Upper lobe of left lung (tissue), 6 donors: ENCODE measurements at regions not wholly inside any gene's neighbourhood (a gene's known extent, or its start where the extent isn't known, plus 50 kb on each side); places are given as distances from the start of the nearest gene placed in this dataset.
A peak's percentile ranks its signal among the peaks of the same experiment; 100 is the strongest.

Experiments used
- ATAC-seq, 2 donors: fragments of 200-7000 bp; cut with Tn5 transposase; one replicate each; pipeline ENCODE4 v1.9.1; 2022; ENCODE audit warnings: mild to moderate bottlenecking in 2 of 2, moderate library complexity in 2 of 2; ENCODE audit not compliant: low FRiP score in 2 of 2
- DNase-seq, 2 donors: peaks; one replicate each; pipeline ENCODE4 v3.0.0-alpha.2; 2019 to 2020
- H3K27ac ChIP-seq, 4 donors: fragments of 200-600 bp; sonication (generic); one replicate each; pipeline ENCODE4 v1.5.1; 2016 to 2019
- H3K27me3 ChIP-seq, 4 donors: fragments of 200-600 bp; sonication (generic); one replicate each; pipeline ENCODE4 v1.5.1; 2017 to 2019
- H3K36me3 ChIP-seq, 4 donors: fragments of 200-600 bp; sonication (generic); one replicate each; pipeline ENCODE4 v1.5.1; 2016 to 2019
- H3K4me1 ChIP-seq, 4 donors: fragments of 200-600 bp; sonication (generic); one replicate each; pipeline ENCODE4 v1.5.1; 2018 to 2019
- H3K4me3 ChIP-seq, 4 donors: fragments of 200-600 bp; sonication (generic); one replicate each; pipeline ENCODE4 v1.5.1; 2017 to 2019; ENCODE audit warnings: mild to moderate bottlenecking in 2 of 4, moderate library complexity in 1 of 4
- H3K9me3 ChIP-seq, 4 donors: fragments of 200-600 bp; sonication (generic); one replicate each; pipeline ENCODE4 v1.5.1; 2018 to 2019
- EP300 ChIP-seq, 4 donors: sonication (generic); formaldehyde crosslinking; IDR thresholded peaks; one replicate each; pipeline ENCODE4 v1.5.1; 2017; ENCODE audit warnings: antibody characterized with exemption in 4 of 4, control low read depth in 2 of 4
- POLR2A ChIP-seq, 4 donors: fragments of 450-650 bp; IDR thresholded peaks; one replicate each; pipeline ENCODE4 v1.5.1; 2016 to 2017; ENCODE audit warnings: antibody characterized with exemption in 4 of 4, mild to moderate bottlenecking in 2 of 4
- POLR2AphosphoS5 ChIP-seq, 2 donors: sonication (generic); formaldehyde crosslinking; IDR thresholded peaks; one replicate each; pipeline ENCODE4 v1.5.1; 2017; ENCODE audit warnings: antibody characterized with exemption in 2 of 2
- WGBS, 2 donors: methylation state at CpG; one replicate each; pipeline ENCODE4 v1.1.5; 2017 to 2018; 5-methylcytosine and 5-hydroxymethylcytosine counted together
- TF ChIP-seq, protein P1 (sequence below), 6 experiments: fragments of 450-650 bp in 4 of 6; fragments of 200-600 bp in 2 of 6; sonication (generic) in 2 of 6; IDR thresholded peaks; one replicate each; pipeline ENCODE4 v1.5.1; 2016 to 2019; ENCODE audit warnings: antibody characterized with exemption in 6 of 6
- donor health status: DM: no; HTN: no; CAD: no; lungs with moderate emphysema.
- donor health status: DM: no; HTN: yes; CAD: no; lungs with severe emphysema.

DNA sequence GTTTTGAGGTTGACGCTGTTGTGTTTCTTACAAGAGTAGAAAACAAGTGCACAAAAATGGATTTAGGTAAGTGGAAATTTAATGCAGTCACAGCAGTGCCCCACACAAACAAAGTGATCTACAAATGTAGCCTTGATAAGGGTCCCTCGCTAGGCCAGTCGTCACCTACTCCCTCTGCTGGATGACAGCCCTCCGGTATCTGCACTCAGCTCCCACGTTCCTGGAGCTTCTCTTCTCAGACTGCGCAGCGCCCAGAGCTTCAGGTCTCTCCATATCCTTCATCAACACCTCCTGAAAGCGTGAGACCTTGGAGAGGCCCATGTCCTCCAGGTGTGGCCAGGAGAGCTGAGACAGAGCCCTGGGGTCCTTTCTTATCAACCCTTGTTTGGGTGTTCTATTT, 58.3 kb upstream of the MAP3K4 start:
- Histone ChIP-seq H3K27ac (no peak overlapping the region), H3K4me1 (peaks cover 4 to 14% (median 11%) of the 10 kb centered on the region in 4 donors), H3K9me3 (no peaks in the 10 kb centered on the region), H3K36me3 (no peaks in the 10 kb centered on the region), H3K27me3 (no peaks in the 10 kb centered on the region), H3K4me3 (no peak overlapping the region)
- no peak for ATAC-seq
- DNase-seq, result no peak
- WGBS, 2 donors, result 58 to 65% methylated on average over 8 of the region's 8 CpGs
- TF ChIP-seq POLR2AphosphoS5 (IDR thresholded peaks at IDR 0.05), result no peak
- TF ChIP-seq, protein P1, sequence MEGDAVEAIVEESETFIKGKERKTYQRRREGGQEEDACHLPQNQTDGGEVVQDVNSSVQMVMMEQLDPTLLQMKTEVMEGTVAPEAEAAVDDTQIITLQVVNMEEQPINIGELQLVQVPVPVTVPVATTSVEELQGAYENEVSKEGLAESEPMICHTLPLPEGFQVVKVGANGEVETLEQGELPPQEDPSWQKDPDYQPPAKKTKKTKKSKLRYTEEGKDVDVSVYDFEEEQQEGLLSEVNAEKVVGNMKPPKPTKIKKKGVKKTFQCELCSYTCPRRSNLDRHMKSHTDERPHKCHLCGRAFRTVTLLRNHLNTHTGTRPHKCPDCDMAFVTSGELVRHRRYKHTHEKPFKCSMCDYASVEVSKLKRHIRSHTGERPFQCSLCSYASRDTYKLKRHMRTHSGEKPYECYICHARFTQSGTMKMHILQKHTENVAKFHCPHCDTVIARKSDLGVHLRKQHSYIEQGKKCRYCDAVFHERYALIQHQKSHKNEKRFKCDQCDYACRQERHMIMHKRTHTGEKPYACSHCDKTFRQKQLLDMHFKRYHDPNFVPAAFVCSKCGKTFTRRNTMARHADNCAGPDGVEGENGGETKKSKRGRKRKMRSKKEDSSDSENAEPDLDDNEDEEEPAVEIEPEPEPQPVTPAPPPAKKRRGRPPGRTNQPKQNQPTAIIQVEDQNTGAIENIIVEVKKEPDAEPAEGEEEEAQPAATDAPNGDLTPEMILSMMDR (IDR thresholded peaks at IDR 0.05), result no peak
- TF ChIP-seq EP300 (IDR thresholded peaks at IDR 0.05), result no peak
- no peak for TF ChIP-seq POLR2A (IDR thresholded peaks at IDR 0.05)

DNA sequence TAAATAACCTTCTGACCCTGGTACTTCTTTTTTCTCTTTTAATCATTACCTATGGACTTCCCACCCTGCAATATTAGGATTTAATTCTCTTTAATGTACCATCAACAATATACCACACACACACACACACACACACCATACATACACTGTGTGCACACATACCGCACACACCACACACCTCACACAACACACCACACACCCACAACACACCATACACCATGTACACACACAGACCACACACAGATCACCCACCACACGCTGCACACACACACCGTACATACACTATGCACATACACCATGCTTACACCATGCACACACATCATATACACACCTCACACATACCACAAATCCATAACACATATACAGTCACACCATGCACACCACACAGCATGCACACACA, 57.4 kb upstream of the MAP3K4 start:
- H3K36me3 ChIP-seq, result no peaks in the 10 kb centered on the region
- H3K4me1 ChIP-seq, result peaks cover 4 to 14% (median 11%) of the 10 kb centered on the region in 4 donors
- H3K4me3 ChIP-seq, result no peak overlapping the region
- no peak overlapping the region for H3K27ac ChIP-seq
- TF ChIP-seq POLR2AphosphoS5 (IDR thresholded peaks at IDR 0.05) (no peak), POLR2A (IDR thresholded peaks at IDR 0.05) (no peak), EP300 (IDR thresholded peaks at IDR 0.05) (no peak)
- TF ChIP-seq, protein P1 (IDR thresholded peaks at IDR 0.05), result no peak
- 93 to 96% methylated on average over 3 of the region's 3 CpGs for WGBS, 2 donors
- DNase-seq (no peak), ATAC-seq (peak in 1 of 2 donors; percentile 60)
- H3K27me3 ChIP-seq, result no peaks in the 10 kb centered on the region
- no peaks in the 10 kb centered on the region for H3K9me3 ChIP-seq

DNA sequence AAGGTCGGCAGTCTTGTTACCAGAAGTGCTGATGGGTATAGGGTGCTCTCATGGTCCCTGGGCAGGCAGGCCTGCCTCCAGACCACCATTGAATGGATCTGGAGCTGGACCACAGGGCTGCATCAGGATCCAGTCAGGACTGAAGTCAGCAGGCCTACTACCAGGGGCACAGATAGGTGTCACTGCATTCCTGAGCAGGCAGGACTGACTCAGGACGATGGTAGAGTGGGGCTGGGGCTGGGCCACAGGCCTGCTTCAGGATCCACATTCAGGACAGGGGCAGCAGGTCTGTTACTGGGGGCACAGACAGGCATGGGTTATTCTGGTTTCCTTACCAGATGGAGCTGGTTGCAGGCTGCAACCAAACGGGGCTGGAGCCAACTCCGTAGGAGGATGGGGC, 51.4 kb upstream of the MAP3K4 start:
- no peak for DNase-seq
- no peaks in the 10 kb centered on the region for H3K27me3 ChIP-seq
- no peak overlapping the region for H3K4me3 ChIP-seq
- 77 to 85% methylated on average over 3 to 4 of the region's 4 CpGs for WGBS, 2 donors
- no peaks in the 10 kb centered on the region for H3K36me3 ChIP-seq
- no peaks in the 10 kb centered on the region for H3K4me1 ChIP-seq
- H3K27ac ChIP-seq, result no peak overlapping the region
- no peaks in the 10 kb centered on the region for H3K9me3 ChIP-seq
- TF ChIP-seq, protein P1 (IDR thresholded peaks at IDR 0.05), result no peak
- TF ChIP-seq POLR2A (IDR thresholded peaks at IDR 0.05) (no peak), POLR2AphosphoS5 (IDR thresholded peaks at IDR 0.05) (no peak), EP300 (IDR thresholded peaks at IDR 0.05) (no peak)
- no peak for ATAC-seq
